HL-60 (cell line): ENCODE measurements at regions not wholly inside any gene's neighbourhood (a gene's known extent, or its start where the extent isn't known, plus 50 kb on each side); places are given as distances from the start of the nearest gene placed in this dataset.

ENCODE experiments used
- DNase-seq, 2 experiments: peaks; one replicate each; pipeline ENCODE4 v3.0.0-alpha.2; 2010 to 2020; ENCODE audit warnings: low read depth in 1 of 2, low spot score in 1 of 2
- H3K27ac ChIP-seq: fragments of 250-450 bp; sonication (Bioruptor Pico); replicated peaks from 2 replicates; pipeline ENCODE4 v1.5.1; 2020; ENCODE audit warnings: mild to moderate bottlenecking, moderate library complexity
- H3K27me3 ChIP-seq: fragments of 250-450 bp; sonication (Bioruptor Pico); 2 replicates; pipeline ENCODE4 v1.5.1; 2021; ENCODE audit warnings: mild to moderate bottlenecking, moderate library complexity; ENCODE audit not compliant: insufficient read depth, poor library complexity, severe bottlenecking
- H3K4me3 ChIP-seq: replicated peaks from 2 replicates; pipeline ENCODE4 v1.5.1; 2011; ENCODE audit warnings: mild to moderate bottlenecking, control low read depth, low read length; ENCODE audit not compliant: insufficient read depth
- CTCF ChIP-seq: IDR thresholded peaks from one replicate; pipeline ENCODE4 v1.5.1; 2011; ENCODE audit warnings: low read length, control low read depth, inconsistent platforms; ENCODE audit not compliant: insufficient read depth
- GABPA ChIP-seq: IDR thresholded peaks from 2 replicates; pipeline ENCODE4 v1.6.1; 2012; ENCODE audit warnings: low read depth
- POLR2AphosphoS5 ChIP-seq: IDR thresholded peaks from 2 replicates; pipeline ENCODE4 v1.6.1; 2012; ENCODE audit warnings: low read depth
- REST ChIP-seq: IDR thresholded peaks from 2 replicates; pipeline ENCODE4 v1.6.1; 2012; ENCODE audit warnings: low read depth; ENCODE audit not compliant: insufficient replicate concordance
- SPI1 ChIP-seq: IDR thresholded peaks from 2 replicates; pipeline ENCODE4 v1.6.1; 2012; ENCODE audit warnings: low read depth, mild to moderate bottlenecking, borderline replicate concordance

- TF ChIP-seq POLR2AphosphoS5: no peak
- no peak for TF ChIP-seq CTCF
- no peak for TF ChIP-seq SPI1
- no peak for TF ChIP-seq GABPA
- TF ChIP-seq REST: no peak
- DNase-seq: no peak
- Histone ChIP-seq H3K27ac (no peak overlapping the region), H3K27me3 (no peaks in the 10 kb centered on the region), H3K4me3 (no peak overlapping the region)
These were observed 144.6 kb upstream of the SMARCAD1 start for GRCh38 chr4:94063084-94063483.

- Histone ChIP-seq H3K27ac (no peak overlapping the region), H3K4me3 (no peak overlapping the region)
- no peak for TF ChIP-seq REST
- no peak for TF ChIP-seq POLR2AphosphoS5
- TF ChIP-seq GABPA: no peak
- TF ChIP-seq CTCF: no peak
- no peak for TF ChIP-seq SPI1
These were observed 138.6 kb upstream of the SMARCAD1 start for GRCh38 chr4:94068753-94069719.

GRCh38 chr4:94076498-94076897, 131.2 kb upstream of the SMARCAD1 start:
- TF ChIP-seq SPI1 (no peak), CTCF (no peak), POLR2AphosphoS5 (no peak), REST (no peak), GABPA (no peak)
- H3K27me3 ChIP-seq: no peaks in the 10 kb centered on the region
- DNase-seq: no peak
- H3K4me3 ChIP-seq: no peak overlapping the region
- no peak overlapping the region for H3K27ac ChIP-seq

More at GRCh38 chr4:94068753-94069719, 138.6 kb upstream of the SMARCAD1 start:
- no peaks in the 10 kb centered on the region for H3K27me3 ChIP-seq
- DNase-seq: no peak
